ENCODE measurements at regions not wholly inside any gene's neighbourhood (a gene's known extent, or its start where the extent isn't known, plus 50 kb on each side); places are given as distances from the start of the nearest gene placed in this dataset.

DNA sequence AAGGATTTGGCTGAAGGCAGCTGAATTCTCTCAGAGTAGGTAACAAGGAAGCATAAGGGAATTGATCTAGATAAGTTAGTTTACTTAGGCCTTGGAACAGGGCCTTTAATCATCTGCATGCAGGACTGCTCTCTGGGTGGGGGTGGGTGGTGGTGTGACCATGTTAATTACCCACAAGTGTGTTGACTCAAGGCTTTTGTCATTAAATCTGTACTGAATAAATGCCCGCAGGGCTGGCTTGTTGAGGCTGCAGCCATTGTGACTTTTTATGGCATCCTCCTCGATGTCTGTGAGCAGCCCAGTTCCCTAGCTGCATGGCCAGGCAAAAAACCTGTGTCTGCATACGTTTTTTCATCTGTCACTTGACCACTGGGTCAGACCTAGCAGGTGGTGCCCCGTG lies 63.5 kb upstream of the ASCC3 start:
- in situ Hi-C loops (cut with HindIII; ENCODE audit: low sequenced_read_pairs) = no loop called here
- no peak for DNase-seq (ENCODE audit: low spot score)

DNA sequence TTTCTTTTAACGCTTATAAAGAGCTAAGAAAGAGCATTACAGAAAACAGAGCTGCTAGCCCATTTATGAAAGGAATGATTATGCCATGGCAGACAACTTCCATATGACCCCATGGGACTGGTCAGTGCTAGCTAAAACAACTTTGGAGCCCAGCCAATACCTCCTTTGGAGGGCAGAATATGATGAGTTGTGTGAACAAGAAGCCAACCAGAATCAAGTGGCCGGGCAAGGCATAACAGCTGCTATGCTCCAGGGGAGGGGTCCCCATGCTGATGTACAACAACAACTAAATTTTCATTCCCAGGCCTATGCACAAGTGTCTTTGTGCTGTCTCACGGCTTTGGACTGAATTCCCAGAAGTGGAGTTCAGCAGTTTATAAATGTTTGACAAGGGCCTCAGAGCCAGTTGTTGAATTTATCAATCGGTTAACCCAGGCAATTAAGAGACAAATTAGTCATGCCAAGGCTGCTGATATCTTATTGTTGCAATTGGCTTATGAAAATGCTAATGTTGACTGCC lies 65.0 kb upstream of the ASCC3 start:
- no peak for DNase-seq (ENCODE audit: low spot score)
- in situ Hi-C loops (cut with HindIII; ENCODE audit: low sequenced_read_pairs) = no loop called here

DNA sequence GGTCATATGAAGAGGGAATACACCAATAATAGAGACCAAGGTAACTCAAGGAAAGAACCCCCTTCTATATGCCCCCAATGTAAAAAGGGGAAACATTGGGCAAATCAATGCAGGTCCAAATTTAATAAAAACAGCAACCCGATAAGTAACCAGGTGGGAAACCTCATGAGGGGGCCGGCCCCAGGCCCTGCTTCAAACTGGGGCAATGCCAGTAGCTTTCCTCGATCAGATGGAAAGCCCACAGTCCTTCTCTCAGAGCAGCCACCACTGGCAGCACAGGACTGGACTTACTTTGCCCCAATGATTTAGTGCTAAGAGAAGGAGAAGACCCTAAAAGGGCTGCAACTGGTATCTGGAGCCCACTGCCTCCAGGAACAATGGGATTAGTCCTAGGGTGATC lies 65.6 kb upstream of the ASCC3 start:
- in situ Hi-C loops (cut with HindIII; ENCODE audit: low sequenced_read_pairs) = no loop called here
- DNase-seq (ENCODE audit: low spot score) = no peak

DNA sequence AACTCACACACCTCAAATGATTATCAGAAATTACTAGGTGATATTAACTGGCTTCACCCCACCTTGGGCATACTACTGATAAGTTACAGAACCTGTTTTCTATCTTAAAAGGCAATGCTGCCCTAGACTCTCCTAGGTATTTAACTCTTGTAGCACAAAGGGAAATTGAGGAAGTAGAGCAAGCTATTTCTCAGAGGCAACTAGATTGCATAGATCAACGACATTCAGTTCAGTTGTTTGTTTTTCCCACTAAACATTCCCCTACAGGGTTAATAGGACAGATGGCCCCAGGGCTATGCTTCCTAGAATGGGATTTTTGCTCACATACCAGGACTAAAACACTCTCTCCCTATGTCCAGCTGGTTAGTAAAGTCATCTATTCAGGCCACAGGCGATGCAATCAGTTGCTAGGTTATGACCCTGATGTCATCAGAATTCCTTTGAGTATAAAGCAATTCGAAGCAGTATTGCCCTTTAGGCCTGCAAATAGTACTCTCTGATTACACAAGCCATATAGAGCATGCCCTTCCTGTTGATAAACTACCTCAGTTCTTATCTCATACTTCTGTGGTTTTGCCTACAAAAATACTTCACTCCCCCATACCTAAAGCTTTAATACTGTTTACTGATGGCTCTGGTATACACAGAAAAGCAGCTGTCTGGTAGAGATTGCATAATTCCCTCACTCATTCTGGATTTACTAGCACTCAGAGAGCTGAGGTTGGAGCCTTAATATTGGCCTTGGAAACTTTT lies 67.4 kb upstream of the ASCC3 start:
- in situ Hi-C loops (cut with HindIII; ENCODE audit: low sequenced_read_pairs) = no loop called here
- no peak for DNase-seq (ENCODE audit: low spot score)

DNA sequence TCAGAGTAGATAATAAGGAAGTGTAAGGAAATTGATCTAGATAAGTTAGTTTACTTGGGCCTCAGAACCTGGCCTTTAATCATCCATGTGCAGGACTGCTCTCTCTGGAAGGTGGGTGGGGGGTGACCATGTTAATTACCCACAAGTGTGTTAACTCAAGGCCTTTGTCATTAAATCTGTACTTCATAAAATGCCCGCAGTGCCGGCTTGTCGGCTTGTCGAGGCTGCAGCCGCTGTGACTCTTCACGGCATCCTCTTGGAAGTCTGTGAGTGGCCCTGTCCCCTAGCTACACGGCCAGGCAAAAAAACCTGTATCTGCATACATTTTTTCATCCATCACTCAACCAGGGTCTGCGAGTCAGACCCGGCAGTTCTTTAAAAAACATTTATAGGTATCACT lies 70.9 kb upstream of the ASCC3 start:
- DNase-seq (ENCODE audit: low spot score) = no peak
- in situ Hi-C loops (cut with HindIII; ENCODE audit: low sequenced_read_pairs) = no loop called here

DNA sequence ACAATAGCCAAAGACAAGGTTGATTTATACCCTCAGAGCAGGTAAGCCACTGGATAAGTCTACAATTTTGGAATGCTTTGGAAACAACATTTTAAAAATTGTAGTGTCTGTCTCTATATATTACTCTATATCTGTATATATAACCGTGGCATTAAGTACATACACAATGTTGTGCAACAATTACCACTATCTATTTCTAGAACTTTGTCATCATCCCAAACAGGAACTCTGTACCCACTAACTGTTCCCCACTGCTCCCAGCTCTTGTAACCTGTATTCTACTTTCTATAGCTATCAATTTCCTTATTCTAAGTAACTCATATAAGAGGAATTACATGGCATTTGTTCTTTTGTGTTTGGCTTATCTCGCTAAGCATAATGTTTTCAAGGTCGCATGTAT lies 78.2 kb upstream of the ASCC3 start:
- in situ Hi-C loops (cut with HindIII; ENCODE audit: low sequenced_read_pairs) = no loop called here
- no peak for DNase-seq (ENCODE audit: low spot score)

DNA sequence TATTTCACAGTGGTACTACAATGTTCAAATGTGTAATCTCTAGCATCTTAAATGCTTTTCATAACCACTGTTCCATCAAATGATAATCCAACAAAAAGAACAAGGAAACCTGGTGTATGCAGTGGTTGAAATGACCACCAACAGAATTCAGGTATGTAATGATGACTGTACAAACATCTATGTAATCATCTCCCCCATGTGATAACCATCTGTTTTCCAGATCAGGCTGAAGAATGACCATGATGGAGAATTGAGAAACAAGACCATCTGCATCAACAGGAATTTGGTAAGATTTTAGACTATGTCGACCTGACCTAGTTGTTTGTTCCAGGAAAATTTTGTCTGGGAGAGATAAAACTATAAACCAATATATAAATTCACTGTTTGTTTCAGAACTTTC lies 81.3 kb upstream of the ASCC3 start:
- DNase-seq (ENCODE audit: low spot score) = no peak
- in situ Hi-C loops (cut with HindIII; ENCODE audit: low sequenced_read_pairs) = no loop called here

DNA sequence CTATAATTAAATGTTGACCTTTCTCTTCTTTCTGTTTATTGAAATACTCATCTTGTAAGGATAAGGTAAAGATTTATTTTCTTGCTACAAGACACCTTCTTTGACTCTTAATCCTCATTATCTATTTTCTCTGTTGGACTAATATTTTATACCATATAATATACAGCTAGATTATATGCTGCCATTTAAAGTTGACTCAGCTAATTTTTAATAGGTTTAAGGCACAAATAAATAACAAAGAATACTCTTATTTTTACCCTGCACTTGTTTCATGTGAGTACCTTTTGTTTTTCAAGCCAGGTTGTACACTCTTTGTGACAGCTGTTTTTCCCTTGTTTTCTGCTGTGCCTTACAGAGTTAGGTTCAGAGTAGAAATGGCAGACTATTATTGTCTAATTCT lies 83.9 kb upstream of the ASCC3 start:
- in situ Hi-C loops (cut with HindIII; ENCODE audit: low sequenced_read_pairs) = no loop called here
- no peak for DNase-seq (ENCODE audit: low spot score)

DNA sequence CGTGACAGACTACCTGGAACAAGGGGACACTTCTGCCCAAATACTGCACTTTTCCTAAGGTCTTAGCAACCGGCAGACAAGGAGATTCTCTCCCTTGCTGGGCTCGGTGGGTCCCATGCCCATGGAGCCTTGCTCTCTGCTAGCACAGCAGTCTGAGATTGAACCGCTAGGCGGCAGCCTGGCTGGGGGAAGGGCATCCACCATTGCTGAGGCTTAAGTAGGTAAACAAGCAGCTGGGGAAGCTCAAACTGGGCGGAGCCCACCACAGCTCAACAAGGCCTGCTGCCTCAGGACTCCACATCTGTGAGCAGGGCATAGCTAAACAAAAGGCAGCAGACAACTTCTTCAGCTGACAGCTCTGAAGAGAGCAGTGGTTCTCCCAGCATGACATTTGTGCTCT lies 87.8 kb upstream of the ASCC3 start:
- DNase-seq (ENCODE audit: low spot score) = no peak
- in situ Hi-C loops (cut with HindIII; ENCODE audit: low sequenced_read_pairs) = no loop called here

DNA sequence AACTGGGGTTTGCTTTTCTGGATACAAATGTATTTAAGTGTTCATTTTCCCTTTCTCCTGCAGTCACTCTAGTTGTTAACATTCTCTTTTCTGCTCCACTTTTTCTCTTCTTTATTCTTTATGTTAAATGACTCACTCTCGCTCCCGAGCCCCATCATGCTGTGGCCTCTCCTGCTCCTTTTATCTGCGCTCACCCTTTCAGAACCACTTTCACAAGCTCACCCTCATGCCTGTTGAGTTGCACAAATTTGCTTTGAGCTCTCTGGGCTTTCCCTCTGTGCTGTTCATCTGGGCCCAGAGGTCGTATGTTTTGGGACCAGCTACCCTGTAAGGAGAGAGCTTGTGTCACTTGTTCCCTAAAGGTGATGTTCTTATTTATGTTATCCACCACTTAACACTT lies 98.1 kb upstream of the ASCC3 start:
- in situ Hi-C loops (cut with HindIII; ENCODE audit: low sequenced_read_pairs) = no loop called here
- no peak for DNase-seq (ENCODE audit: low spot score)

DNA sequence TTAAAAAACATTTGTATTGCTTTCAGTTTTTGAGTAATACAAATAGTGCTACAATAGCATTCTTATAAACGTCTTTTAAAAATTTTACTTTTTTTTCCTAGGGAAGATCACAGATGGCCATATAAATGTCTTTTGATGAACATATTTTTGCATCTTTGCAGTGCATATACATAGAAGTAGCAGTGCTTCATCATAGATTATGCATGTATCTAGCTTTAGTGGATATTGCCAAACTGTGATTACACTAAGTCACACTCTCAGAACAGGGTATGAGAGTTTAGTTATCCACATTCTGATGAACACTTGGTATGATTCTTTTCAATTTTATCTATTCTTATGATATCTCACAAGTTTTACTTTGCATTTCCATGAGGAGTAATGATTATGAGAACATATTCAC lies 99.8 kb upstream of the ASCC3 start:
- in situ Hi-C loops (cut with HindIII; ENCODE audit: low sequenced_read_pairs) = no loop called here
- no peak for DNase-seq (ENCODE audit: low spot score)

DNA sequence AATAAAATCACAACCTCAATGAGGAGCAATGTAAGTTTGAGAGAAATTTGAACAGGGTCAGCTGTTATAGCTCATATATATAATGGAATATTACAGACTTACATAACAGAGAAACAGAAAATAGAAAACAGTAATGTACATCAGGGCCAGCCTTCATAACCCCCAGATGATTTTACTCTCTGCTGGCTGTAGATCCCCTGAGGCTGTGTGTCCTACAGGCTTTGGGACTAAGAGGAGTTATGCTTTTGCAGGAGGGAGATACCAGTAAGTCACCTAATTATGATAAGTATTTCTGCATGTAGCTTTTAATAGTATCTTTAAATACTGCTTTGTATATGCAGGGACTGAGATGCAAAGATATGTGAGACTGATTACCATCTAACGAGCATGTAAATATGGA lies 105.8 kb upstream of the ASCC3 start:
- DNase-seq (ENCODE audit: low spot score) = no peak
- in situ Hi-C loops (cut with HindIII; ENCODE audit: low sequenced_read_pairs) = no loop called here

DNA sequence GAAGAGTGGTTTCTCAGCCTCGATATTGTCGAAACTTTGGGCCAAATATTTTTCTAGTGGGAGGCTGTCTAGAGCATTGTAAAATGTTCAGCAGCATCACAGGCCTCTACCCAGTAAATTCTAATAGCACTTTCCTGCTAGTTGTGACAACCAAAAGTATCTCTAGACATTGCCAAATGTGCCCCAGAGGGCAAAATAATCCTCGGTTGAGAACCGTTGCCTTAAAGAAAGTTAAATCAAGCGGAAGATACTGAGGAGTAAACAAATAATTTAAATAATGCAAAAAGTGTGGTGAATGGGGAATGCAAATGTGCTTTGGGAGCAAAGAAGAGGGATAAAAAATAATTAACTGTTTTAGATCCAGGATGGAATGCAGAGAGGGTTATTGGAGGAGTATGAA lies 106.4 kb upstream of the ASCC3 start:
- no peak for DNase-seq (ENCODE audit: low spot score)
- in situ Hi-C loops (cut with HindIII; ENCODE audit: low sequenced_read_pairs) = no loop called here

DNA sequence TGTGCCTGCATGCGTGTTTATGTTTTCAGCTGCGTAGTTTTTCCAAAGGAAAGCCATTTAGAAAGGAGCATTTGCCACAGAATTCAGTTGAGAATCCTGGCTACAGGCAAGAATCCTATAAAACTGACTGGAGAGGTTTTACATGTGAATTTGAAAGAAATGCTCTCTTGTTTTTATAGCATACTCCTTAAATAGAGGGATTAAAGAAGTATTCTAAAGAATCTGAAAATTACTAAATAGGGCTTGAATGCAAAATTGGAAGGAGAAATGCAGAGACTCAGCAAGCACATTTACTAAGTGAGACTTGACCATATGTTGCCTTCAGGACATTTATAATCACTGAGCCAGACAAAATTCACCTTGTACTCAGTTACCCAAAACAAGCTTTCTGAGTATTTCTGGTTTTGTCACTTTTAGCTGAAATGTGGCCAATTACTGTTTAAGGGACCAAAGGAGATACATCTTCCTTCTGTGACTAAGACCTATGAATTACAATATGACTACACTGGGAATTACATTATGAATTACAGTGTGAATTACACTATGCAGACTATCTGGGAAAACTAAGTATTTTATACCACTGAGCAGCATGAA lies 107.4 kb upstream of the ASCC3 start:
- peak; percentile 55 for DNase-seq (ENCODE audit: low spot score)
- in situ Hi-C loops (cut with HindIII; ENCODE audit: low sequenced_read_pairs) = no loop called here

DNA sequence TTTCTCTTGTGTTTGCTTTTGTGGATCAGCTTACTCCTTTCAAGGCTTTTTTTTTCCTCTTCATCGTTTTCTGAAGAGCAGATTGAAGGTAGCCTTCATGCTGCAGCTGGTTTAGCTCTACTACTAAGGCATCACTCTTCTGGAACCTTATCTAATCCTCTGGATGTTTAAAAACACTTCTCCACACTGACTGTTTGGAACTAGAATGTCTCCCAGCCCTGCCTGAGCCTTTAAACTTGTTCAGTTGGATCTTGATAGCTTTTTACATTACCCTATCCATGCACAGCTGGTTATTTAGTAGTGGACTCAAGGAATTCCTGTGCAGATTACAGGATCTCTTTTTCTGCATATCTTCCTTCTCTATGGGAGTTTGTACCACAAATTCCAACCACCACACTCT lies 108.9 kb upstream of the ASCC3 start:
- no peak for DNase-seq (ENCODE audit: low spot score)
- in situ Hi-C loops (cut with HindIII; ENCODE audit: low sequenced_read_pairs) = no loop called here

DNA sequence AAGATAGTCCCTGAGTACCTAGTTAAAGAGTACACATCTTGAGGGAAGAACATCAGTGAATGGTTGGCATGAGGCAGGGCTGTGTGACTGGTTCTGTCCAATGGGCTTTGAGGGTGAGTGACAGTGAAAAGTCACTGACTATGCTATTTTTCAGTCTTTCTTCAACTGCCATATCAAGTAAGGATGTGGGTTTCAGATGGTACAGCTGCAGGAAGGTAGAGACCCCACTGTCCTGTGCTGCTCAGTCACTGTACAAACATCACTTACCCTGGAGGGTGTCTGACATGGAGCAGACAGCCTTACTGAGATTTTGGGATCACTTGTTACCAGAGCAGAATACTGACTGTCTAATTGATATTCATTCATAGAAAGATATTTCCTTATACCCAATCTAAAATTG lies 115.3 kb upstream of the ASCC3 start:
- in situ Hi-C loops (cut with HindIII; ENCODE audit: low sequenced_read_pairs) = no loop called here
- DNase-seq (ENCODE audit: low spot score) = no peak

DNA sequence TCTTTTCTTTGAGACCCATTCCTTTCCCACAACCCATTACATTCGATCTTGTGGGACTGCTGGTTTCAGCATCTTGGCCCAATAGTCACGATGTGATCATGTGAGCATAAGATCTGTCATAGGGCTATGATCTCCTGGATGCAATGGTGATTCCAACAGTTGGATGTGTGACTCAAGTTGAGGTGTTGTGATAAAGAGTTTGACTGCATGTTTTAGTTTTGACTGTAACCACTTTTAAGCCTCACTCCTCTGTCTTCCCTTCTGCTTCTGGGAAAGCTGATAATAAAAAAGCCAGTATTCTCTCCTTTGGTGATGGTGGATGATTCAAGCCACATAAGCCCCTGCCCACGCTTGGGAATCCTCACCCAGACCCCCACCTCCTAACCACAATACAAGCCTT lies 117.0 kb upstream of the ASCC3 start:
- in situ Hi-C loops (cut with HindIII; ENCODE audit: low sequenced_read_pairs) = no loop called here
- DNase-seq (ENCODE audit: low spot score) = no peak

DNA sequence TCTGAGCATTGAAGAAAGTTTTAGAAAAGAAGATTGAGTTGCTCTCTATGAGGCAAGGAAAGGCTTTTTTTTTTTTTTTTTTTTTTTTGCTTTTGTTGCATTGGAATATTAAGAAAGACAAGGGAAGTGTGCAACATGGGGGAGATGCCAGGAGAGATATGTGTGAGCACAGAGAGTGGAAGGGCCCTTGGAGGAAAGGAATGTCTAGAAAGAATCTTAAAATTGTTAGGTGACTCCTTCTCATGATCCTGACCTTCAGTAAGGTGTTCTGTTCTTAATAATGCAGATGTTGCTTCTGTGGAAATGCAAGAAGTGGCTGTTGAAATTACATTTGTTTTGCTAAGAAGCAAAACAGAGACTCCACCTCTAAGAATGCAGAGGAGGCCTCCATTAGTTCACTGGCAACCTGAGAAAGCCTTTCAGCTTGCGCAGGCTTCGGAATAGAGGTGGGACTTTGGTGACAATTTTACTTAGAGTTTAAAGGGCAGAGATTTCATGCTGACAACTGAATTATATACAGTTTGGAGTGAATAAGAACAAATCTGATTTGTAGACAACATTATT lies 118.0 kb upstream of the ASCC3 start:
- no peak for DNase-seq (ENCODE audit: low spot score)
- in situ Hi-C loops (cut with HindIII; ENCODE audit: low sequenced_read_pairs) = no loop called here

DNA sequence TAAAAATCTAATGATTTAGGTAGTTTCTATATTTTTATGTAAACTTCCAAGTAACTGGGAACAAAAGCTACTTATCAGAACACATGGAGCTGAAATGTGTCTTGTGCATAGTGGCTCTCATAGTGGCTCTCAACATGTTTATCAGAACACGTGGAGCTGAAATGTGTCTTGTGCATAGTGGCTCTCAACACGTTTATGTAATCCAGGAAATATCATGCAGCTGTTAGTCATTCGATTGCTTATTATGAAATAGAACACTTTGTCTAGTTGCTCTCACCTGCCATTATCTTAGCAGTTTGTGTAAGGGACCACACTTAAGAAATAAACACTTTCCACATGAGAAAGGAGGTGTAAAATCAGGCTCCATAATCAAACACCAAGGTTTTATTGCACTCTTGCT lies 119.2 kb upstream of the ASCC3 start:
- DNase-seq (ENCODE audit: low spot score) = no peak
- in situ Hi-C loops (cut with HindIII; ENCODE audit: low sequenced_read_pairs) = no loop called here

DNA sequence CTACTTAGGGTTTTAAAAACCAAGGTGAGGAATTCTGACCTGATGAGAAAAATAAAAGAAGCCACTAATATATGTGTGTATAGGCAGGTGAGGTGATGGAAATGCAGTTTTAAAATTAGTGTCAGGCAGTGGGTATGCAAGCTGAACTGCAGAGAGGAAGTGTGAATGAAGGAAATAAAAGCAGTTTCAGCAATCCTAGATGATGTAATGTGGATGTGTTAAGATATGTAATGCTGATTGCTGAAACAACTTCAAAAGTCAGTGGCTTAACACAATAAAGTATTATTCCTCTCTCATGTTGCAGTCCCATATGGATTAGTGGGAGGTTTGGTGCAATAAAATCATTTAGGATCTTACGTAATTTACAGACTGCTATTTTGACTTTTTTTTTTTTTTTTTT lies 119.9 kb upstream of the ASCC3 start:
- in situ Hi-C loops (cut with HindIII; ENCODE audit: low sequenced_read_pairs) = no loop called here

DNA sequence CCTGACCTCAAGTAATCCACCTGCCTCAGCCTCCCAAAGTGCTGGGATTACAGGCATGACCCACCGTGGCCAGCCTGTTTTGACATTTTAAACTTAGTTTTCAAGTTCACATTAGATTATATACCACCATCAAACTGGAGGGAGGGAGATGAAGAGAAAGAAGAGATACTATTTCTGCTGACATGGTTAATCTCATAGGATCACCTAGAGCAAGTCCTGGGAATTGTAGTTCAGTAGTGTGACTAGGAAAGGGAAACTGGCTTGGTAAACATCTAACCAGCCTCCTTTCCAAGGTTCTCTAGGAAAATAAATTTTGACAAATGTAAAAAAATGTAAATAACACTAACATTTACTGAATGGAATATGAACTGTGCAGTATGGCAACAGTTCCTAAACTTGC lies 120.5 kb upstream of the ASCC3 start:
- in situ Hi-C loops (cut with HindIII; ENCODE audit: low sequenced_read_pairs) = no loop called here
- no peak for DNase-seq (ENCODE audit: low spot score)

More for the DNA sequence above, 119.9 kb upstream of the ASCC3 start:
- DNase-seq (ENCODE audit: low spot score) = no peak

All from G401 (cell line).